HG03045 (cell line): ENCODE measurements at regions not wholly inside any gene's neighbourhood (a gene's known extent, or its start where the extent isn't known, plus 50 kb on each side); places are given as distances from the start of the nearest gene placed in this dataset.
"Not testable (repeated sequence)": the region's sequence is repeated elsewhere in the genome, so short reads cannot be mapped to it uniquely, and the experiment has no call there.

Experiments used
- ATAC-seq: cut with Tn5 transposase; IDR thresholded peaks from one replicate; pipeline ENCODE4 v1.9.1; 2021; ENCODE audit warnings: mild to moderate bottlenecking, moderate library complexity; ENCODE audit not compliant: unreplicated experiment

DNA sequence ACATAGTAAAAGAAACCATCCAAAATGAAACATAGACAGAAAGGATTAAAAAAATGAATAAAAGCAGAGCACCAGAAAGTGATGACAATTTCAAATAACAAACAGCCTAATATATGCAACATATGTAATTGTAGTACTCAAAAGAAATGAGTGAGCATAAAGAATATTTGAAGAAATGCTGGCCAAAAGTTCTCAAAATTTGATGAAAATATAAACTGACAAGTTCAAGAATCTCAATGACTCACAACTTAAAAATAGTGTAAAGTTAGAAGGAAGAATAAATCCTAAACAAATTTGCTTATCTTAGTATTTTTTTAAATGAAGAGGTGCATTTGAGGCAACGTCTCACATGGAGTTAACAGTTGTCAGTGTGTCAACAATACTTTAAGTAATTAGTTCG lies 498.9 kb downstream of the SLC6A15 start:
- ATAC-seq: no peak

DNA sequence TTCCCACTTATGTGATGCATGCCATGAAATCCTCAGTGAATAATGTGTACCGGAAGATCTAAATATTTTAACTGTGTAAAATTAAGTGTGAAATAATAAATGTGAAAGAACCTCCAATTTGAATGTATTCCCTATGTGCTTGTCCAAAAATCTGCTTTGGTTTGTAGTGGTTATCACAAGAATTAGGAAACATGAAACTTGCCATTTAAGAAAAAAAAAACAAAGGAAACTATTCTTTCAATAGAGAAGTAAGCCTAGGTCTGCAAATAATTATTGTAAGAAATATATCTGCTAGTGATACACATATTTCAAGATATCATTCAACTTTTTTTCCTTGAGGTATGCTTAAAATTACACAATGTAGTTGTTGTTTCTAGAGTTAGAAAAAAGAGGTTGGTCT lies 500.4 kb downstream of the SLC6A15 start:
- no peak for ATAC-seq

DNA sequence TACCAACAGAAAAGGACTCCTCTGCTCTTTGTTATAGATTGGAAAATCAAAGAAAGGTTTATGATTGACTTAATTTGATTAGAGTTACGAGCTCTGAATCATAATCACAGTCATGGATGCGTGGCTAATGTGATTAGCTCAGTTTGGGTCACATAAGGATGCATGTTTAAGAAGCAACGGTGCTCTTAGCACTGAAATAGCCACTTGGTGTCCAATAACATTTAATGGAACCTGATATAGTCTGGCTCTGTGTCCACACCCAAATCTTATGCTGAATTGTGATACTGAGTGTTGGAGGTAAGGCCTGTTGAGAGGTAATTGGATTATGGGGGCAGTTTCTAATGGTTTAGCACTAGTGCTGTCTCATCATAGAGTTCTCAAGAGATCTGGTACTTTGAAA lies 501.6 kb downstream of the SLC6A15 start:
- ATAC-seq: no peak

DNA sequence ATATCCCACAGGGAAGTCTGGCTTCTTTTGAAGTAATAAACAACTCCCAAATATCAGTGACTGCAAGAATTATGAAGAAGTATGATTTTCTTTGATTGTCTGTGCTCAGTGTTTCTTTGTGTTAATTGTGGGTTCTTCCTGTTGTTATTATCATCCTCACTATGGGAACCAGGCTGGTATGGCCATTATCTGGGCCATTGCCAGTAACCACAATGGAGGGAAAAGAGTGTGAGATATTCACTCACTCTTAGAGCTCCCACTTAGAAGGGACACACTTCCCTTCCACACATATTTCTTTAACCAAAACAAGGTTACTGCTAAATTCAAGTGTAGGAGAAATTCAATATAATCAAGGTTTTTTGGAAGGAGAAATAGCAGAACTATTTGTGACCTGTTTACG lies 503.7 kb downstream of the SLC6A15 start:
- ATAC-seq: no peak

DNA sequence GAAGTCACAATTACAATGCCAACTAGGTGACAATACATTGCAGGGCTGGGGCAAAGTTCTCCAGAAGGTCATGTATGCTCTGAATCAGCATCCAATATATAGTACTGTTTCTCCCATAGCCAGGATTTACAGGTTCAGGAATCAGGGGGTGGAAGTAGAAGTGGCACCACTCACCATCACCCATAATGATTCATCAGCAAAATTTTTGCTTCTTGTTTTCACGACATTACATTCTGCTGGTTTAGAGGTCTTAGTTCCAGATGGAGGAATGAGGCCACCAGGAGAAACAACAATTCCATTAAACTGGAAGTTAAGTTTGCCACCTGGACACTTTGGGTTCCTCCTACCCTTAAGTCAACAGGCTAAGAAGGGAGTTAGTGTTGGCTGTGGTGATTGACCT lies 505.9 kb downstream of the SLC6A15 start:
- not testable (repeated sequence) for ATAC-seq

DNA sequence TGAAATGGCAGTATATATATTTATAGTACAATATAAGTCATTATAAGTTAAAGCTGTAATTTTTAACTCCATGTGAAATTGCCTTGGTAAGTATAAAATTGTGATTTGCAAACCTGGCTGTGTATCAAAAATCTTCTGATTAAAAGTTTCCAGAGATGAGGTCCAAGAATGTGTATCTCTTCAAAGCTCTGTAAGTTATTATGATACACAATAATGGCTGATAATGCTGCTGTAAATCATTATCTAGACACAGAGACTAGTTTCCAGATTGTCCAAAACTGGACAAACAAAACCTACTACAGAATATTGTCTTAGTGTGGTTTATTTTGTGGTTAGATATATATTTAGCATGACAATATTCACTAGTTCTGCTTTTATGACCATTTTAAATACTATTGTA lies 514.8 kb downstream of the SLC6A15 start:
- ATAC-seq: no peak

DNA sequence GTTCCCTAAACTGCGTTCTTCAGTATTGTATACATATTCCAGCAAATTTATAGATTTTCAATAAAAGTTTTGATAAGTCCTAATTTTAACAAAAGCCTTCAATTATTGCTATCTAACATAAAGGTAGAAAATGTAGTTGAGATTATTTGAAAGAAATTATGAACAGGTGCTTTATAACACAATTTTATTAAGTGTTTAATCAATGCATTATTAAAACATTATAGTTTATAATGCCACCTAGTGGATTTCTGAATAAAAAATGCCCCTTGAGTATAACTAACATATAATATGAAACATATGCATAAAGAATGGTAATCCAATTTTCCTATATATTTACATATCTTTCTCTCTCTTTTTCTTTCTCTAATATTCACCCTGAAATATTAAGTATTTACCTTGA lies 515.3 kb downstream of the SLC6A15 start:
- ATAC-seq: no peak

DNA sequence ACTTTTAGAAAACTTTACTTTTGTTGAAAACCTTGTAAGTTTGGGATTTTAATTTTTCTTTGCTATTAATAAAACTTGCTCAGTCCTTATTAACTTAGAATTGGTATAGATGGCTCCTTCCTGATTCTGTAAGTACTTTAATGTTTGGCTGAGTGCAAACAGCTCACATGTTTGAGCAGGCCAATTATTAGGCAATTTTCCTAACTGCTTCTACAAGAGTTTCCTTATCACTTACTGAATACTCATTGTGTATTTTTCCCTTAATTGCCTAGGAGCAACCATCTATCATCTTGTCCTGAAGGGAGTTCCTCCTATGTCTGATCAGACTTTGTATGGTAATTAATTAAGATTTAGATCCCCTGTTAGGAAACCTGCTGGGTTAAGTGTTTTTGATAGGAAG lies 521.4 kb downstream of the SLC6A15 start:
- not testable (repeated sequence) for ATAC-seq

DNA sequence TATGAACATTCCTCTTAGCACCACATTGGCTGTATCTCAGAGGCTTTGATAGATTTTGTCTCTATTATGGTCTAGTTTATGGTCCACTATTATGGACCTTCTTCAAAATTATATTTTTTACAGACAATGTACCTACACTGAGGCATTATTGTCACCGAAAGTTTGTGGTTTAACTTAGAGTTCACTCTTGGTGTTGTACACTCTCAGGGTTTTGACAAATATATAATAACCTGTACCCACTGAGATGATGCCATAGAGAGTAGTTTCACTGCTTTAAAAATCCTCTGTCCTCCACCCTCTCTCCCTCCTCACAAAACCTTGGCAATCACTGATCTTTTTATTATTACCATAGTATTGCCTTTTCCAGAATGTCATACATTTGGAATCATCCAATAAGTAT lies 528.2 kb downstream of the SLC6A15 start:
- ATAC-seq: no peak

DNA sequence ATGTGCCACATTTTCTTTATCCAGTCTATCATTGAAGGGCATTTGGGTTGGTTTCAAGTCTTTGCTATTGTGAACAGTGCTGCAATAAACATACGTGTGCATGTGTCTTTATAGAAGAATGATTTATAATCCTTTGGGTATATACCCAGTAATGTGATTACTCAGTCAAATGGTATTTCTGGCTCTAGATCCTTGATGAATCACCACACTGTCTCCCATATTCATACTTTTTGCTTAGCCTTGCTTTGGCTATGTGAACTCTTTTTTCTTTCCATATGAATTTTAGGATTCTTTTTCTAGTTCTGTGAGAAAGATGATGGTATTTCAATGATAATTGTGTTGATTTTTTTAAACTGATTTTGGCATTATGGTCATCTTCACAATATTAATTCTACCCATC lies 530.1 kb downstream of the SLC6A15 start:
- ATAC-seq: not testable (repeated sequence)

DNA sequence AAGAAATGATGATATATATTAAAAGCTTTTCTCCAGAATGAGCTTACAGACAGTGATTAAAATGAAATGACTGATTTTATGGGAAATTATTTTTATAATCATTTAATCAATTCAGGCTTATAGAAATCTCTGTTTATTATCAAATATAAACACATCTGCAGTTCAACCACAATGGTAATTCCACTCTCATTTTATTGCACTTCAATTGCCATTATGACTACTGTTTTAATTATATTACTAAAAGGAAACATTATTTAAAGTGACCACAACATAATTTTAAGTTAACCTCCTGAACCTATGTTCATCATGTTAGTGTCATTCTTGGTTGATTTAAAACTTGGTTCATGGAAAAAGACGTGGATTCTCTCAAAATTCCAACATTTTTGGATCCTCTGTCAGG lies 536.3 kb downstream of the SLC6A15 start:
- ATAC-seq: no peak

DNA sequence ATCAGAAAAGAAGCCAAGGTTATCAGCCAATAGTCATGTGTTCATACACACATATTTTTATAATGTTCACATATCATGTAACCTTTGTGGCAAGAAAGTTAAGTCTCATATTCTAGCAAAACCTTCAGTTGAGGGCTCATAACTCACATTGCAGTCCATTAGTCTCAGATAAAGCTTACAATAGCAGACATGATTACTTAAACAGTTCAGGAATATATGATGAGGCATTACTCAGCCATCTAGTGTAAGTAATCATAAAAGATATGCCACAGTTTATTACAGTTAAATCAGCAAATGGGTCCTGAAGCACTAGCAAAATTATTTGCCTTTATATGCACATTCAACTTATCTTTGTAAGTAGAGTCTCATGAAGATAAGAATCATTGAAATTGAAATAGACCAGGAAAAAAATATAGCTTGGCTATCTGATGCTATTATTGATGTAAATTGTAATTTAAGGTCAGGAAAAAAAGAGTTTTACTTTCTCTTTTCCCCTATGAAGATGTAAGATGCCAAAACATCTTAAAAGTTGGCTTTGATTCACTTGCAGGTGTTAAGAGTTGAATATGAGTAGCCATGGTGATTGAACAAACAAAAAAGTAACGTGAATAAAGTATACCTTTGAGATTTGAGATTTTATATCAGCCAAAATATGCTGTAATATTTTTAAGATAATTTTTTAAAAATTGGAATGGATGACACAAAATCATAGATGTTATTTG lies 537.0 kb downstream of the SLC6A15 start:
- ATAC-seq: no peak

DNA sequence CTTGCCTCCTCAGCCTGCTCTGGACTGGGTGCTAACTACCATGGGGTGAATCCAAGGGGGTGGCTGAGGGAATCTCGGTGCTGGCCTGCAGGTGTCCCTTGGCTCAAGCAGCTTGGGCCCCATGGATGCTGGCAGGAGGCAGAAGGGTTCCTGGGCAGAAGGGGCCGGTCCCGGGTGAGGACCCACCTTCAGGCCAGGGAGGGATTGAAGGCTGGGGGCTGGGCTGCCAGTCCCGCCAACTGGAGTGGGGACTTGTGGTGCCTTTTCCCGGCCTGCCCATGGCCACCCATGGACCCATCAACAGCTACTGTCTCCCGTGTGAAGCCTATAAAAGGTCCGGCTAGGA lies 550.1 kb downstream of the SLC6A15 start:
- ATAC-seq: no peak

DNA sequence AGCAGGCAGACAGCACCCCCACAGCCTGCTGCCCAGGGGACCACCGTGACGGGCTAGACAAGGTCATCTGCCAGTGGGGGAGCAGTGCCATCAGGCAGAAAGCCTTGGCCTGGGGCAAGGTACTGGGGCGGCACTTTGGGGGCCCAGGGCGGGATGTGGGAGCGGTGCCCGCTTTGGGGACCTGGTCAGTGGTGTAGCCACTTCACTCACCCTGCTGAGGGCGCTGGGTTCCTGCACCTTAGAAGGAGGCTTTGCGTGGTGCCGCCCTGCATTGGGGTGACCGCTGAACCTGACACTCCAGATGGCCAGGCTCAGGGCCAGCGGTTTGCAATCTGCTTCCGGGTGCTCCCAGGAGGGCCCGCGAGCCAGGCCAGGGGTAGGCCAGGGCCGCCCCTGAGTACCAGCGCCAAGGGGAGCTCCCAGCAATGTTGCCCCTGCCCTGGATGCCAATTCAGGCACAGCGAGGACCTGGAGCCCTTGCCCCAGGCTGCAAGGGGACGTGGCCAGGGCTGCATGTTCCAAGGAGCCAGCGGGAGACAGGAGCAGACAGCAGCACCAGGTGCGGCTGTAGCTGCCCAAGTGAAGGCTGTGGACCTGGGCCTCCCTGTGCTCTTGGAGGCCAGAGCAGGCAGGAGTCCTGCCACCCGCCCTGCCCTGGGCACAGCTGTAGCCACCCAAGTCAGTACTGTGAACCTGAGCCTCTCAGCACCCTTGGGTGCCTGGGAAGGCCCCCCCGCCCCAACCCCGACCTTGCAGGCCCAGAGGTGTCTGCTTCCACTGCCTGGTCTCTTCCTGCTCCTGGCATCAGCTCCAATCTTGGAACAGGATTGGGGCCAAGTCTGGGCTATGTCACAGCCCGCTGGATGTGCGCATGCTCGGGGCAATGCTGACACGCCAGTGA lies 550.7 kb downstream of the SLC6A15 start:
- no peak for ATAC-seq

DNA sequence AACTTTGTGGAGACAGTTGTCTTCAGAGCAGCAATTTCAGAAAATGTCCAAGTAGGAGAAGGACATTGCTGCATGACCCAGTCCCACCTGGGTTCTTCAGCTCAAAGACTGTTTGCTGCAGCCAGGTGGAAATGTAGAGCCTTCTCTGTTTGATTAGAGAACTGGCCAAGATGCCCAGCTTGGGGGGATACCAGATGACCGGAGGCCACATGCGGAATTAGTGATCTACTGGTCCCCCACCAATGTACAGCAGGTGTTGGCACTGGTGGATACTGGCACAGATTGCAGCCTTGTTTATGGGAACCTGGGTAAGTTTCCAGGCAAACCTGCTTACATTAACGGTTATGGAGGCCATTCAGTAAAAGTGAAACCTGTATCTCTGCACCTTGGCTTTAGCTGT lies 555.3 kb downstream of the SLC6A15 start:
- no peak for ATAC-seq

DNA sequence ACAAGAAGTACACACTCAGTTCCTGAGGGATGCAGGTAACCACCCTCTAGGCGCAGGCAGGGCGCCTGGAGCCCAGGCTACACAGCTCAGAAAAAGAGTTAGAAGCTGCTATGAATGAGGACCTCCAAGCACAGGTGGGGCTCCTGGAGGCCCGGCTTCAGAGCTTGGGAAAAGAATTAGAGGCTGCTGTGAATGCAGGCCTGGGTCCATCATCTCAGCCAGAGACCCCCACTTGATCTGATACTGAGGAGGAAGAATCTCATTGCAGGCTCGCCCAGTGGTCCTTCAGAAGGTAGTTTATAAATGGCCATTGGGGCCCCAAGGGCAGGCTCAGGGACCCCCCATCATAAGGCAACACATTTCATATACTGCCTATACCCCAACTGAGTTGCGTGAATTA lies 556.4 kb downstream of the SLC6A15 start:
- no peak for ATAC-seq

DNA sequence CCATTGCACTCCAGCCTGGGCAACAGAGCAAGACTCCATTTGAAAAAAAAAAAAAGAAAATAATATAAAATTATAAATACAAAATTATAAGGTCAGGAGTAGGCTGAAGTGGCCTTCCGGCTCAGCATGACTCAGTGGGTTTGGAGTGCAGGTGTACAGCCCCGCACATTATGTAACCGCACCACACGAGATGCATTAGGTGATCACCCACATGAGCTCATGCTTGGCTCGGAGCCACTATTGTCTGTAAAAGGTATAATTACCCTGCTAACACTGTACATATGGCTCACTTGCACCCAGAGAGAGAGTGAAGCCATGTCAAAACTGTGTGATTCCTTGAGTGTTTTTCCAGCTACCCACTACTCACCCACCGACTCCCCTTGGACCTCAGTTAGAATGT lies 557.0 kb downstream of the SLC6A15 start:
- no peak for ATAC-seq

DNA sequence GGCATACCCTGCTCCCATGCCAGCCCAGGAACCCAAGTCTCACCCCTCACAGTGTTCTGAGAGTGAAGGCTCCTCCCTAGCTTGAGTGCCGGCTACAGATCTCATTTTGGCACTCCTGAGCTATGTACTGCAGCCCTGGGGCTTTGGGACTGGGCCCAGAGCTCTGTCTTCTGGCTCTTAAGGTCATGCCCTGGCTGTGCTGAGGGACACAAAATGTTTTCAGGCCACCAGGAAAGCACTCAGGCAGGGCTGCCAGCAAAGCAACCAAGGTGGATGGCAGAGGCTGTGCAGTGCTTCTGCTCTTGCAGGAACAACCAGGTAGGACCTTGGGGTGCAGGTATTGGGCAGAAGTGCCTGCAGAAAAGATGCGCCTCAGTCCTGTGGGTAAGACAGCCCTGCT lies 564.0 kb downstream of the SLC6A15 start:
- no peak for ATAC-seq

DNA sequence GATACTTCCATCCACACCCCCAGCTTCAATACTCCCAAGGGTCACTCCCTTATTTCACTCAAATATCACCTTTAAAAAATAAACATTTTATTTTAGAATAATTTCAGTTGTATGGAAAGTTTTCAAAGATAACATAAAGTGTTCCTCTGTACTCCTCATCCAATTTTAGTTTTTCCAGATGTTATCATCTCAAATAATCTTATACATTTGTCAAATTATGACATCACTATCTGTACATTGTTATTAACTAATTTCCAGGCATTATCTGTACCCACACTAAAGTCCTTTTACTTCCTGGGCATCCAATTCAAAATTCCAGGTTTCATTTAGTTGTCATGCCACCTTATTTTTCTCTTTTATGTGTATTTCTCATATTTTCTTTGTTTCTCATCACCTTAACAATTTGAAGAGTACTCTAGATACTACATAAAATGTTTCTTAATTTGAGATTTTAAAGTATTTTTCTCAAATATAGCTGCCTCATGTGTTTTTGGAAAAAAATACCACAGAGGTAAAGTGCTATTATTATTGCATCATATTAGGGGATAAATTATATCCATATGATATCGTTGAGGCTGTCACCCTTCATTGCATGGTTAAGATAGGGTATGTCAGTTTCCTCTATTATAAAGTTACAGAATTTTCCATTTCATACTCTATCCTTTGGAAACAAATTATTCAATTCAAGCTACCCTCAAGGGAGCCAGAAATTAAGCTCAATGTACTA lies 571.0 kb downstream of the SLC6A15 start:
- no peak for ATAC-seq

DNA sequence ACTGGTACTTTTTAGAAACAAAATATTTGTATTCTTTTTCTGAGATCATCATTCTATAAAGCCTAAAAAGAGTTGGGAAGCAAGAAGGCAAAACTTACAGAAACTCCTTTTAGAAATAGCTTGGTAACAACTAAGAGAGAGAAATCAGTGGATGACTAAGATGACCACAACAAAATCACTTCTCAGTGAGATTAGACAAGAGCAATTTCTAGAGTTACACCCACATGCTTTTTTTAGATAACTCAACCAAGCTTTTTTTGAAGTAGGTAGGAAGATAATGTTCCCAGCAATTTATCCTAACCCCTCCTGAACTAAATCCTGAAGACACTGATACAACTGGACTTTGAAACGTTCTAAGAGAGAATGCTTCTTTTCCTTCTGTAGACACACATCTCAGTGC lies 576.4 kb downstream of the SLC6A15 start:
- ATAC-seq: no peak

DNA sequence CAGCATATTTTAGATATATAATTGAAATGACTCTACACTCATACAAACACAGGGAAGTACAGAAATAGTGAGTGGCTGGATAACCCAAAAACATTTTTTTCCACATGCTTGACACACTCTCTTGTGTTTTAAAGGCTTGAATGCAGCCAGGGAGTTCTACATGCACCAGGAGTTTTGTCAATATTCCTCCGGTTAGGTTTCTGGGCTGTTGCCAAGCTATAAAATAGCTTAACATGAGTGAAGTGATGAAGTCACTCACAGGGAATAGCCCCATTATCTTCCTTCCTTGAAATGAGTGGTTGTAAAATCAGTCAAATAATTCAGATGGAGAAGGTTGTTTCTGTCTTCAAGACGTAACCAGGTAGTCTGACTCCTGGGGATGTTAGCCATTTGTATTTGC lies 582.7 kb downstream of the SLC6A15 start:
- ATAC-seq: no peak

DNA sequence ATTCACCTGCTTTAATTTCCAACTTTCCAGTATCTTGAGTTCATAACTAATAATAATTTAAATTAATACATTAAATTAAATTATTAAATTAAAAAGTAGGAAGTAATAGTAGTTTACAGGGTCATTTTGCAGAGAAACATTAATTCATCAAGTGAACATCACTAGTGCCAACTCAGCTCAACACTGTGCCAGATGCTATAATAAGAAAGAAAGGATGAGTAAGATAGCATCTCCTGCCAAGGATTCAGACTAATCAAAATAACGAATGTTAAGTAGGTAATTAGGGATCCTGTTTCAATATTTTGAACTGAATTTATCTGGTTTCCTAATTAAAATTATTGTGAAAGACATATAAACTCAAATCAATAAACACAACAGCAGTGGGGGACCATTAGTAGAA lies 596.7 kb downstream of the SLC6A15 start:
- no peak for ATAC-seq
